T-helper 22 cell (primary cell): ENCODE measurements at regions not wholly inside any gene's neighbourhood (a gene's known extent, or its start where the extent isn't known, plus 50 kb on each side); places are given as distances from the start of the nearest gene placed in this dataset.

ENCODE experiments used
- DNase-seq: peaks from one replicate; pipeline ENCODE4 v3.0.0-alpha.2; 2020; ENCODE audit warnings: low read depth

GRCh38 chr1:48052923-48053291, 55.7 kb upstream of the TRABD2B start:
- no peak for DNase-seq

- DNase-seq: no peak
Observed at GRCh38 chr1:48051466-48052126, 54.4 kb upstream of the TRABD2B start.

- DNase-seq: no peak
Observed at GRCh38 chr1:48049823-48050535, 52.8 kb upstream of the TRABD2B start.

- DNase-seq: no peak
Observed at GRCh38 chr1:48048980-48049379, 51.8 kb upstream of the TRABD2B start.

- no peak for DNase-seq
Observed at GRCh38 chr1:48048064-48048463, 50.9 kb upstream of the TRABD2B start.

- no peak for DNase-seq
Observed at GRCh38 chr1:48047116-48047515, 49.9 kb upstream of the TRABD2B start.
